ENCODE measurements at regions not wholly inside any gene's neighbourhood (a gene's known extent, or its start where the extent isn't known, plus 50 kb on each side); places are given as distances from the start of the nearest gene placed in this dataset.

DNA sequence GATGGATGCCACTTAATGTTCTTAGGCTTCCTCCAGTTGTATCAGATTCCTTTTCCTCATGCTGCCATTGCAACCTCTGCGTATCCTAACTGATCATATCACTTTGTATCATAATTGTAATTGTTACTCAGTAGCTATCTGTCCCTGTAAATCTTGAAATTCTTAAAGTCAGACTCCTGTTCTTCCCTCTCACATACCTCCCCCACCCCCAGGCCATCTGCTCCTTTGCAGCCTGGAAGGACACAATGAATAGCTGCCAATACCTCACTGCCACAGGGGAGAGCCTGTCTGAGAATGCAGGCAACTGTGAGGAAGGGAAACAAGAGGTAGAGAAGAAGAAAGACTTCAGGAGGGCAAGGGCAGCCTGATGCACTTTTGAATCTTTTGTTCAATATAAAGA lies 228.5 kb downstream of the ENC1 start:
- H3K9me3 ChIP-seq (ENCODE audit: control insufficient read depth, insufficient read depth, low read length), result no peaks in the 10 kb centered on the region
- CTCF ChIA-PET, result no interaction called here
- POLR2A ChIA-PET, result no interaction called here
- H3K27ac ChIP-seq (ENCODE audit: low read depth, low read length), result no peak overlapping the region
- TF ChIP-seq, protein P1, sequence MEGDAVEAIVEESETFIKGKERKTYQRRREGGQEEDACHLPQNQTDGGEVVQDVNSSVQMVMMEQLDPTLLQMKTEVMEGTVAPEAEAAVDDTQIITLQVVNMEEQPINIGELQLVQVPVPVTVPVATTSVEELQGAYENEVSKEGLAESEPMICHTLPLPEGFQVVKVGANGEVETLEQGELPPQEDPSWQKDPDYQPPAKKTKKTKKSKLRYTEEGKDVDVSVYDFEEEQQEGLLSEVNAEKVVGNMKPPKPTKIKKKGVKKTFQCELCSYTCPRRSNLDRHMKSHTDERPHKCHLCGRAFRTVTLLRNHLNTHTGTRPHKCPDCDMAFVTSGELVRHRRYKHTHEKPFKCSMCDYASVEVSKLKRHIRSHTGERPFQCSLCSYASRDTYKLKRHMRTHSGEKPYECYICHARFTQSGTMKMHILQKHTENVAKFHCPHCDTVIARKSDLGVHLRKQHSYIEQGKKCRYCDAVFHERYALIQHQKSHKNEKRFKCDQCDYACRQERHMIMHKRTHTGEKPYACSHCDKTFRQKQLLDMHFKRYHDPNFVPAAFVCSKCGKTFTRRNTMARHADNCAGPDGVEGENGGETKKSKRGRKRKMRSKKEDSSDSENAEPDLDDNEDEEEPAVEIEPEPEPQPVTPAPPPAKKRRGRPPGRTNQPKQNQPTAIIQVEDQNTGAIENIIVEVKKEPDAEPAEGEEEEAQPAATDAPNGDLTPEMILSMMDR (IDR thresholded peaks at IDR 0.05; ENCODE audit: low read depth, low read length), result no peak
- no peaks in the 10 kb centered on the region for H3K27me3 ChIP-seq (ENCODE audit: control insufficient read depth, insufficient read depth, low read length)
- DNase-seq (ENCODE audit: low read depth, low spot score), result no peak
- no peak overlapping the region for H3K4me3 ChIP-seq (ENCODE audit: low read depth, low read length)

- H3K4me3 ChIP-seq (ENCODE audit: low read depth, low read length), result no peak overlapping the region
- H3K27me3 ChIP-seq (ENCODE audit: control insufficient read depth, insufficient read depth, low read length), result no peaks in the 10 kb centered on the region
- CTCF ChIA-PET, result interaction anchor here (0.5 kb wide), 1 partner anchor 471 kb away, joined by 3 read pairs; no protein-coding TSS in a partner anchor
- no peaks in the 10 kb centered on the region for H3K9me3 ChIP-seq (ENCODE audit: control insufficient read depth, insufficient read depth, low read length)
- TF ChIP-seq, protein P1 (IDR thresholded peaks at IDR 0.05; ENCODE audit: low read depth, low read length), result no peak
- POLR2A ChIA-PET, result no interaction called here
- H3K27ac ChIP-seq (ENCODE audit: low read depth, low read length), result no peak overlapping the region
- no peak for DNase-seq (ENCODE audit: low read depth, low spot score)
These were observed 230.8 kb downstream of the ENC1 start for GRCh38 chr5:74409712-74410111.

DNA sequence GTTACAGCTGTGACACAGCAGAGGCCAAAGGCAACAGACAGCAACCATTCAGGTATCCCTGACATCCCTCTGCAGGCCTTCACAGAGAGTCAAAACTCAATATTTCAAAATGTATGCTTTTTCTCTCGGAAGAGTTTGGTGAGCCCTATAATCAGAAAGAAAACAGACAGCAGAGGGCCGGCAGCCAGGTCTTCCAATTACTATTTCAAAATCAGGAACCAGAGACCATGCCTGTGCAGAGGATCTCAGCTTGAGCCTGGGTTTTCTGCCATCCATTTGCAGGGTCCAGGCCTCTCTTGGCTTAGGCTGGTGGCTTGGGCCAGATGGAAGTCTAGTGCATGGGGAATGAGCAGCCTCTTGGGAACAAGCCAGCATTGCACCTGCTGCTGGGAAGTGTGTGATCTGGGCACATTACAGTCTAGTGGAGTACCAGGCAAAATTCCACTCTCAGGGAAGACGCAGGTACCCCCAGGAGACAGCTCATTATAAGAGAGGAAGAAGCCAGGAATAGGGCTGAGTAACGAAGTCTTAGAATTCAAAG lies 231.3 kb downstream of the ENC1 start:
- ChIA-PET CTCF (interaction anchor here (0.5 kb wide), 1 partner anchor 471 kb away, joined by 3 read pairs; no protein-coding TSS in a partner anchor), POLR2A (no interaction called here)
- TF ChIP-seq, protein P1 (IDR thresholded peaks at IDR 0.05; ENCODE audit: low read depth, low read length), result no peak
- Histone ChIP-seq H3K27ac (ENCODE audit: low read depth, low read length) (no peak overlapping the region), H3K27me3 (ENCODE audit: control insufficient read depth, insufficient read depth, low read length) (no peaks in the 10 kb centered on the region), H3K9me3 (ENCODE audit: control insufficient read depth, insufficient read depth, low read length) (no peaks in the 10 kb centered on the region), H3K4me3 (ENCODE audit: low read depth, low read length) (no peak overlapping the region)
- DNase-seq (ENCODE audit: low read depth, low spot score), result no peak

DNA sequence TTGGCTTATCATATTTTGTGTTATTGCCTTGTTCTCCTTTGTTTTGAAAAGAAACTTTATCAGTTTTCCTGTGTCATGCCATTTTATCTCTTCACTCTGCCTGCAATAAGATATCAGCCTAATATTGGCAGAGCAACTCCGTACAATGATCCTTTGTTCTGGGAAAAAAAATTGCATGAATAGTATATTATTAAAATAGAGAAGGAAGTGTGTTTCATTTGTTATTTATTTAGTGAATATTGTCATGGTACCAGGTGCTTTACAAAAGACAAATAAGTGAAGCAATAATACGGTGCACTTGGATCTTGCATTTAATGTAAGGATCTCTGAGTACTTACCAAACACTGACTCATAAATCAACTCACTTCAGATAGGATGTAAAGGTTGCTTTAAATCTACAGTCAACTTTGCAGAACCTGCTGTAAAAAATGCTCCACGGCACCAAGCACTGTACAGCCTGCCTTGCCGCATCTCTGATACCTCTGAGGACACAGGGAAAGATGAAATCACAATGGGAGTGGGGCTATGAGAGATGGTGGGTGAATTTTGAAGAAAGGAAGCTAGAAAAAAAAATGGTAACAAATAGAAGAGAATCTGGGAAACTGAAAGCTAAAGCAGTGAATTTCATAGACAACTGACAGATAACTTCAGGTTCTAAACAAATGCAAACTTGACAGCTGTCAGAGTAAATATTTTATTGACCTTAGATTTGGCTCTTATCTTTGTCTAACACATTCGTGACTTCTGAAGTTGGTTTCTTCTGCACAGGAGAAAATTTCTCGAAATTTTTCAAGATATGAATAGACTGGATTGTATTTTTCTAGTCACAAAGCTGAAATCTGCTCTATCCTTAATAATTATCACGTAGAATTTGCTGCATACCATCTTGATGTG lies 232.1 kb downstream of the ENC1 start:
- TF ChIP-seq, protein P1 (IDR thresholded peaks at IDR 0.05; ENCODE audit: low read depth, low read length), result no peak
- H3K27me3 ChIP-seq (ENCODE audit: control insufficient read depth, insufficient read depth, low read length), result no peaks in the 10 kb centered on the region
- ChIA-PET CTCF (no interaction called here), POLR2A (no interaction called here)
- no peak for DNase-seq (ENCODE audit: low read depth, low spot score)
- H3K9me3 ChIP-seq (ENCODE audit: control insufficient read depth, insufficient read depth, low read length), result no peaks in the 10 kb centered on the region
- no peak overlapping the region for H3K4me3 ChIP-seq (ENCODE audit: low read depth, low read length)
- no peak overlapping the region for H3K27ac ChIP-seq (ENCODE audit: low read depth, low read length)

GRCh38 chr5:74407701-74408100 lies 232.8 kb downstream of the ENC1 start:
- ChIA-PET POLR2A (no interaction called here), CTCF (no interaction called here)
- H3K27ac ChIP-seq (ENCODE audit: low read depth, low read length), result no peak overlapping the region
- TF ChIP-seq, protein P1 (IDR thresholded peaks at IDR 0.05; ENCODE audit: low read depth, low read length), result no peak
- no peak overlapping the region for H3K4me3 ChIP-seq (ENCODE audit: low read depth, low read length)
- no peak for DNase-seq (ENCODE audit: low read depth, low spot score)
- H3K27me3 ChIP-seq (ENCODE audit: control insufficient read depth, insufficient read depth, low read length), result no peaks in the 10 kb centered on the region
- H3K9me3 ChIP-seq (ENCODE audit: control insufficient read depth, insufficient read depth, low read length), result no peaks in the 10 kb centered on the region
